ENCODE measurements at regions not wholly inside any gene's neighbourhood (a gene's known extent, or its start where the extent isn't known, plus 50 kb on each side); places are given as distances from the start of the nearest gene placed in this dataset.

DNA sequence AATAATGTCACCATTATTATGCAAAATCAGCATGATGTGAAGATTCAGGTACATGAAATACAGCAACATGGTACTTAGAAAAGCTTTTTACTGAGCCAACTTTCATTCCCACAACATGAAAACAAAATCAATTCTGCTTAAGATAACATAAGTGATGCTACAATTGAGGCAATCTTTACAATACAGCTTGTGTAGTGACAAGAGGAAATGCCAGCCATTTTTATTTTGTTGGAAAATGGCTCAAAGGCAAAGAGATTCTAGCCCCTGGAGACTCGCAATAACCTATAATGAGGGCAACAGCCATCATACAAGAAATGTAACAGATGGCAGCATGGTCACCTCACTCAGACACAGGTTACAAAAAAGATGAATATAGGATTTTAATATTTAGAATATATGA is 560.4 kb downstream of the SPOCK3 start:
- FAIRE-seq (no peak), DNase-seq (ENCODE audit: insufficient read length, low spot score) (no peak)
- TF ChIP-seq, protein P1, sequence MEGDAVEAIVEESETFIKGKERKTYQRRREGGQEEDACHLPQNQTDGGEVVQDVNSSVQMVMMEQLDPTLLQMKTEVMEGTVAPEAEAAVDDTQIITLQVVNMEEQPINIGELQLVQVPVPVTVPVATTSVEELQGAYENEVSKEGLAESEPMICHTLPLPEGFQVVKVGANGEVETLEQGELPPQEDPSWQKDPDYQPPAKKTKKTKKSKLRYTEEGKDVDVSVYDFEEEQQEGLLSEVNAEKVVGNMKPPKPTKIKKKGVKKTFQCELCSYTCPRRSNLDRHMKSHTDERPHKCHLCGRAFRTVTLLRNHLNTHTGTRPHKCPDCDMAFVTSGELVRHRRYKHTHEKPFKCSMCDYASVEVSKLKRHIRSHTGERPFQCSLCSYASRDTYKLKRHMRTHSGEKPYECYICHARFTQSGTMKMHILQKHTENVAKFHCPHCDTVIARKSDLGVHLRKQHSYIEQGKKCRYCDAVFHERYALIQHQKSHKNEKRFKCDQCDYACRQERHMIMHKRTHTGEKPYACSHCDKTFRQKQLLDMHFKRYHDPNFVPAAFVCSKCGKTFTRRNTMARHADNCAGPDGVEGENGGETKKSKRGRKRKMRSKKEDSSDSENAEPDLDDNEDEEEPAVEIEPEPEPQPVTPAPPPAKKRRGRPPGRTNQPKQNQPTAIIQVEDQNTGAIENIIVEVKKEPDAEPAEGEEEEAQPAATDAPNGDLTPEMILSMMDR (IDR thresholded peaks at IDR 0.05; ENCODE audit: insufficient read depth, missing control alignments): no peak

- DNase-seq (ENCODE audit: insufficient read length, low spot score) (no peak), FAIRE-seq (no peak)
Measured at GRCh38 chr4:166675411-166675810, 558.9 kb downstream of the SPOCK3 start.

DNA sequence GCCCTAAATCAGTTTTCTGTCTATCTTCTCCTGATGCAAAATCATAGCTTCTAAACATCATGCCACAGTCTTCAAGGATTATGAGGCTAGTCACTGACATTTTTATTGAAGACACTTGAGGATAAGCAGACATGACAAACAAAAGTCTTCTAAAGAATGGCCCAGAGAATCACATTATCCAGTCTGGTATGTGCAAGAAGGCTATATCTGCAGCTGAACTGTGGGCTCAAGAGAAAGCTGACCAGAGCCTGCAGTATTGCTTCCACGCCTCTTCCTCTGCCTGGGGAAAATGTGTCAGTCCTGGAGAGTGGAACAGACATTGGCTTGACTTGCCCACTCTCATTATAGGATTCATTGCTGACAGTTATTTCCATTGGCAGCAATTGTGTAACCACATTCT is 553.5 kb downstream of the SPOCK3 start:
- no peak for DNase-seq (ENCODE audit: insufficient read length, low spot score)
- TF ChIP-seq, protein P1 (IDR thresholded peaks at IDR 0.05; ENCODE audit: insufficient read depth, missing control alignments): no peak
- FAIRE-seq: no peak

More at GRCh38 chr4:166675411-166675810, 558.9 kb downstream of the SPOCK3 start:
- TF ChIP-seq, protein P1 (IDR thresholded peaks at IDR 0.05; ENCODE audit: insufficient read depth, missing control alignments): no peak

DNA sequence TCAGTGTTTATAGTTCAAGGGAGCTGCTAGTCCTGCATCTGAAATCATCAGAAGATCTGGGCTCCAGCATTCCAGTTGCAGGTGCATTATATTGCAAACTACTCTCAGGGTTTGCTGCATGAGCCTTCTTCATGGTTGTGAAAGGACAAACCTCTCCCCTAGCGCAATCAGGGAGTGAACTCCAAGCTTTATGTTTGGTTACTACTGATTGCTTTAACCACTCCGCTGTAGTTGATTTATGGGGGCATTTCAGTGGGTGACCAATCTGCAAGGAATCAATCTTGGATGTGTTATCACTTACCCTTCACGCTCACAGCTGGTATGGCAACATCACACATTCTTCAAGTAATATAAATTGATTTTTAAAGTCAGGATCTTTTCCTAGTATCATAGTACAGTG is 552.1 kb downstream of the SPOCK3 start:
- TF ChIP-seq, protein P1 (IDR thresholded peaks at IDR 0.05; ENCODE audit: insufficient read depth, missing control alignments): no peak
- DNase-seq (ENCODE audit: insufficient read length, low spot score) (no peak), FAIRE-seq (no peak)

Data from D721Med (cell line).